Spleen (tissue), 8 donors: ENCODE measurements at regions not wholly inside any gene's neighbourhood (a gene's known extent, or its start where the extent isn't known, plus 50 kb on each side); places are given as distances from the start of the nearest gene placed in this dataset.

Experiments
- DNase-seq: peaks from one replicate; pipeline ENCODE4 v3.0.0-alpha.2; 2020
- H3K27ac ChIP-seq, 8 donors: fragments of 200-600 bp; sonication (generic) in 7 of 8; 1 replicate in 4 of 8; 2 replicates in 4 of 8; pipeline versions ENCODE4 v1.5.0 to v1.8.0; 2016 to 2021; ENCODE audit warnings: inconsistent platforms in 4 of 8, mild to moderate bottlenecking in 4 of 8, moderate library complexity in 1 of 8
- H3K27me3 ChIP-seq, 7 donors: fragments of 200-600 bp; sonication (generic) in 6 of 7; replicated peaks in 1 of 7; 1 replicate in 4 of 7; 2 replicates in 3 of 7; pipeline versions ENCODE4 v1.5.0 to v1.8.0; 2016 to 2021; ENCODE audit warnings: inconsistent platforms in 3 of 7, mild to moderate bottlenecking in 1 of 7
- H3K36me3 ChIP-seq, 6 donors: fragments of 200-600 bp; sonication (generic) in 5 of 6; 1 replicate in 4 of 6; 2 replicates in 2 of 6; pipeline versions ENCODE4 v1.5.0 to v1.8.0; 2016 to 2021; ENCODE audit warnings: inconsistent platforms in 2 of 6
- H3K4me1 ChIP-seq, 6 donors: fragments of 200-600 bp; sonication (generic) in 5 of 6; 1 replicate in 3 of 6; 2 replicates in 3 of 6; pipeline versions ENCODE4 v1.5.0 to v1.8.0; 2016 to 2021; ENCODE audit warnings: inconsistent platforms in 3 of 6
- H3K4me3 ChIP-seq, 8 donors: fragments of 200-600 bp; sonication (generic) in 7 of 8; 1 replicate in 4 of 8; 2 replicates in 4 of 8; pipeline versions ENCODE4 v1.5.0 to v1.8.0; 2016 to 2021; ENCODE audit warnings: inconsistent platforms in 4 of 8, mild to moderate bottlenecking in 4 of 8, moderate library complexity in 2 of 8
- H3K9me3 ChIP-seq, 8 donors: fragments of 200-600 bp; sonication (generic) in 7 of 8; 1 replicate in 4 of 8; 2 replicates in 4 of 8; pipeline versions ENCODE4 v1.5.0 to v1.8.0; 2016 to 2021; ENCODE audit warnings: inconsistent platforms in 4 of 8
- CTCF ChIP-seq, 11 experiments: fragments of 200-600 bp in 7 of 11; fragments of 450-650 bp in 4 of 11; sonication (generic) in 4 of 11; IDR thresholded peaks in 8 of 11; conservative IDR thresholded peaks in 3 of 11; 1 replicate in 7 of 11; 2 replicates in 4 of 11; pipeline versions ENCODE4 v1.4.0 to v1.8.0; 2016 to 2021; ENCODE audit warnings: antibody characterized with exemption in 11 of 11, inconsistent platforms in 4 of 11, mild to moderate bottlenecking in 1 of 11
- POLR2A ChIP-seq, 3 donors: fragments of 450-650 bp; IDR thresholded peaks; one replicate each; pipeline ENCODE4 v1.5.1; 2017; ENCODE audit warnings: antibody characterized with exemption in 3 of 3, mild to moderate bottlenecking in 1 of 3
- POLR2AphosphoS5 ChIP-seq, 3 donors: sonication (generic); formaldehyde crosslinking; IDR thresholded peaks; one replicate each; pipeline ENCODE4 v1.5.1; 2017; ENCODE audit warnings: antibody characterized with exemption in 3 of 3
- intact Hi-C: fragments of 100-400 bp; cut with DNase I; formaldehyde crosslinking; loops from one replicate; pipeline ENCODE4 v1.15.0; 2023; ENCODE audit warnings: low total_unique reads
- small RNA-seq, 4 donors: library from RNA; depleted of rRNA; stranded (forward); fragments of <200 nt; gene quantifications; one replicate each; pipeline ENCODE3, GENCODE V24; 2016
- donor health status: DM: no; HTN: no; CAD: no; lungs with moderate emphysema.
- donor health status: DM: no; HTN: no; CAD: no.
- donor health status: DM: no; HTN: no; CAD: no.
- donor health status: DM: yes; HTN: yes; CAD: no.

DNA sequence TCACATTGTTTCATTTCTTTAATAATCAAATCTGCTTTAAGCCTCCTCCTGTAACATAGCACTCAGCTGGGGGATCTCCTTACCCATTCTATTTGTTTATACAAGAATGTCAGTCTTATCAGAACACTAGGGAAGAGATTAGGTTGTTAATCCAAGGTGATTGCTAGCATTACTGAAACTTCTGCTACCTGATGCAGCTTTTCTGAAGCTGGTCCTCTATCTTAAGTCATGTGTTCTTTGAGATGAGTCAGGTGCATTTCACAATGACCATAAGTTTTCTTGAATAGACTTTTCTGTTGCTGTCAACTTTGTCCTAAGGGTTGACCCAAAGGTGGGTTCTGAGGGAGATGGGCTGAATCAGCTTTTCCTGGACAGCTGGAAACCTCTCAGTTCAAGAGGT is 60.7 kb upstream of the SYNCRIP start:
- intact Hi-C loops = no loop called here
- Histone ChIP-seq H3K36me3 (no peaks in the 10 kb centered on the region), H3K4me1 (no peaks in the 10 kb centered on the region), H3K9me3 (peaks cover 0 to 10% (median 0%) of the 10 kb centered on the region in 8 donors), H3K27ac (no peak overlapping the region), H3K27me3 (no peaks in the 10 kb centered on the region), H3K4me3 (no peak overlapping the region)
- DNase-seq = no peak
- TF ChIP-seq CTCF (IDR thresholded peaks at IDR 0.05 in 8 of 11, conservative IDR thresholded peaks at IDR 0.05 in 3 of 11) (no peak), POLR2AphosphoS5 (IDR thresholded peaks at IDR 0.05) (no peak), POLR2A (IDR thresholded peaks at IDR 0.05) (no peak)

Small RNA genes lying in the stretch of these regions (small RNA-seq; reads per million reads assigned to genes)
- 0 reads per million in 4 donors for gene RF00019
- 0 reads per million in 4 donors for gene RN7SL643P
- 0 reads per million in 4 donors for gene RNU4-12P
- gene RNU4-72P = 0 reads per million in 4 donors
- 0 reads per million in 4 donors for gene SMIM11P1
